WTC11 (cell line): ENCODE measurements at regions not wholly inside any gene's neighbourhood (a gene's known extent, or its start where the extent isn't known, plus 50 kb on each side); places are given as distances from the start of the nearest gene placed in this dataset.

Source experiments
- ATAC-seq: fragments of 200-7000 bp; cut with Tn5 transposase; 2 replicates; pipeline ENCODE4 v1.10.0; 2021; ENCODE audit warnings: mild to moderate bottlenecking, moderate library complexity
- CTCF ChIA-PET: fragments of 300-600 bp; sonication (Branson Sonifier 250); formaldehyde crosslinking; loops from one replicate; lab custom pipeline; 2021; ENCODE audit warnings: antibody characterized with exemption; lab: Charles Lee
- POLR2A ChIA-PET: fragments of 350-600 bp; sonication (Branson Sonifier 250); formaldehyde crosslinking; loops from one replicate; lab custom pipeline; 2021; ENCODE audit warnings: antibody characterized with exemption; lab: Charles Lee
- DNase-seq: peaks from one replicate; pipeline ENCODE4 v3.0.0; 2021; ENCODE audit warnings: low spot score
- H3K27ac Mint-ChIP-seq: 2 replicates; pipeline ENCODE4 v1.8.0; 2021; ENCODE audit warnings: mixed read lengths
- H3K27me3 Mint-ChIP-seq: 2 replicates; pipeline ENCODE4 v1.8.0; 2021; ENCODE audit warnings: low read depth, mild to moderate bottlenecking, moderate library complexity, mixed read lengths
- H3K36me3 Mint-ChIP-seq: 2 replicates; pipeline ENCODE4 v1.8.0; 2021; ENCODE audit warnings: mixed read lengths
- H3K4me1 Mint-ChIP-seq: 2 replicates; pipeline ENCODE4 v1.8.0; 2022; ENCODE audit warnings: mixed read lengths
- H3K4me3 Mint-ChIP-seq: 2 replicates; pipeline ENCODE4 v1.8.0; 2021; ENCODE audit warnings: mild to moderate bottlenecking, moderate library complexity, mixed read lengths
- H3K9me3 Mint-ChIP-seq: 2 replicates; pipeline ENCODE4 v1.8.0; 2021; ENCODE audit warnings: mixed read lengths
- AR ChIP-seq: fragments of 250-450 bp; sonication (Bioruptor Pico); IDR thresholded peaks from 2 replicates; pipeline ENCODE4 v1.9.0; 2021; ENCODE audit warnings: mild to moderate bottlenecking
- CDX4 ChIP-seq: fragments of 250-450 bp; sonication (Bioruptor Pico); IDR thresholded peaks from 2 replicates; pipeline ENCODE4 v1.9.0; 2021; ENCODE audit warnings: moderate library complexity, mild to moderate bottlenecking, inconsistent platforms, borderline replicate concordance
- CREM ChIP-seq: sonication (generic); formaldehyde crosslinking; IDR thresholded peaks from 2 replicates; pipeline ENCODE4 v1.8.1; 2022; ENCODE audit warnings: mild to moderate bottlenecking, missing genetic modification reagents, moderate library complexity
- E2F1 ChIP-seq: sonication (generic); formaldehyde crosslinking; IDR thresholded peaks from 2 replicates; pipeline ENCODE4 v1.8.0; 2022; ENCODE audit warnings: mild to moderate bottlenecking, missing genetic modification reagents
- GABPB1 ChIP-seq: sonication (generic); formaldehyde crosslinking; IDR thresholded peaks from 2 replicates; pipeline ENCODE4 v1.8.1; 2023; ENCODE audit warnings: mild to moderate bottlenecking, missing genetic modification reagents
- IRF1 ChIP-seq: sonication (generic); formaldehyde crosslinking; IDR thresholded peaks from 2 replicates; pipeline ENCODE4 v1.8.0; 2023; ENCODE audit warnings: missing genetic modification reagents
- IRF2 ChIP-seq: sonication (generic); formaldehyde crosslinking; IDR thresholded peaks from 2 replicates; pipeline ENCODE4 v1.8.0; 2022; ENCODE audit warnings: low read depth, missing genetic modification reagents, borderline replicate concordance
- JAZF1 ChIP-seq: fragments of 250-450 bp; sonication (Bioruptor Pico); IDR thresholded peaks from 2 replicates; pipeline ENCODE4 v1.9.0; 2021; ENCODE audit warnings: moderate library complexity, mild to moderate bottlenecking, inconsistent platforms
- JUN ChIP-seq: sonication (generic); formaldehyde crosslinking; IDR thresholded peaks from 2 replicates; pipeline ENCODE4 v1.8.0; 2023; ENCODE audit warnings: mild to moderate bottlenecking, missing genetic modification reagents
- MLX ChIP-seq: sonication (generic); formaldehyde crosslinking; IDR thresholded peaks from 2 replicates; pipeline ENCODE4 v1.8.1; 2023; ENCODE audit warnings: mild to moderate bottlenecking, missing genetic modification reagents, moderate library complexity
- MXD4 ChIP-seq: fragments of 250-450 bp; sonication (Bioruptor Pico); IDR thresholded peaks from 2 replicates; pipeline ENCODE4 v1.8.0; 2021; ENCODE audit warnings: mild to moderate bottlenecking, moderate library complexity, borderline replicate concordance
- NFATC4 ChIP-seq: fragments of 250-450 bp; sonication (Bioruptor Pico); IDR thresholded peaks from 2 replicates; pipeline ENCODE4 v1.9.0; 2021; ENCODE audit warnings: mild to moderate bottlenecking
- PRDM15 ChIP-seq: sonication (generic); formaldehyde crosslinking; IDR thresholded peaks from 2 replicates; pipeline ENCODE4 v1.8.0; 2022; ENCODE audit warnings: missing genetic modification reagents
- TP53 ChIP-seq: sonication (generic); formaldehyde crosslinking; IDR thresholded peaks from 2 replicates; pipeline ENCODE4 v1.8.1; 2023; ENCODE audit warnings: mild to moderate bottlenecking, missing genetic modification reagents
- ZBTB43 ChIP-seq: sonication (generic); formaldehyde crosslinking; IDR thresholded peaks from 2 replicates; pipeline ENCODE4 v1.8.1; 2023; ENCODE audit warnings: mild to moderate bottlenecking, missing genetic modification reagents
- ZNF121 ChIP-seq: sonication (generic); formaldehyde crosslinking; IDR thresholded peaks from 2 replicates; pipeline ENCODE4 v1.8.0; 2023; ENCODE audit warnings: missing genetic modification reagents
- ZNF263 ChIP-seq: sonication (generic); formaldehyde crosslinking; IDR thresholded peaks from 2 replicates; pipeline ENCODE4 v1.8.1; 2022; ENCODE audit warnings: low read depth, mild to moderate bottlenecking, moderate library complexity, missing genetic modification reagents
- ZNF416 ChIP-seq: fragments of 250-450 bp; sonication (Bioruptor Pico); IDR thresholded peaks from 2 replicates; pipeline ENCODE4 v1.9.0; 2021; ENCODE audit warnings: mild to moderate bottlenecking, inconsistent platforms
- ZNF423 ChIP-seq: fragments of 250-450 bp; sonication (Bioruptor Pico); IDR thresholded peaks from 2 replicates; pipeline ENCODE4 v2.1.2; 2022; ENCODE audit warnings: mild to moderate bottlenecking, moderate library complexity

- TF ChIP-seq E2F1 (CRISPR knock-in tag) (no peak), ZNF423 (CRISPR knock-in tag) (no peak), MXD4 (no peak), ZNF263 (CRISPR knock-in tag) (no peak), IRF2 (CRISPR knock-in tag) (no peak)
These were observed 290.0 kb upstream of the SEMA3A start (continued) for GRCh38 chr7:84484502-84485079.

GRCh38 chr7:84482476-84482875 lies 287.9 kb upstream of the SEMA3A start:
- TF ChIP-seq ZNF423 (CRISPR knock-in tag): no peak
- TF ChIP-seq JUN (CRISPR knock-in tag): no peak
- TF ChIP-seq GABPB1 (CRISPR knock-in tag): no peak
- TF ChIP-seq CREM (CRISPR knock-in tag): no peak
- Mint-ChIP-seq H3K4me3 (no peak overlapping the region), H3K27me3 (peaks cover 37% of the 10 kb centered on the region), H3K27ac (no peak overlapping the region), H3K36me3 (no peaks in the 10 kb centered on the region), H3K9me3 (no peaks in the 10 kb centered on the region), H3K4me1 (peaks cover 28% of the 10 kb centered on the region)
- ATAC-seq (no peak), DNase-seq (no peak)
- CTCF ChIA-PET: no interaction called here
- POLR2A ChIA-PET: interaction anchor here (0.6 kb wide), 1 partner anchor 669 kb away, joined by 3 read pairs; no protein-coding TSS in a partner anchor

GRCh38 chr7:84479059-84479458 lies 284.5 kb upstream of the SEMA3A start:
- ChIA-PET CTCF (no interaction called here), POLR2A (no interaction called here)
- Mint-ChIP-seq H3K27me3 (peaks cover 43% of the 10 kb centered on the region), H3K4me3 (no peak overlapping the region), H3K27ac (no peak overlapping the region), H3K9me3 (no peaks in the 10 kb centered on the region), H3K4me1 (peaks cover 26% of the 10 kb centered on the region), H3K36me3 (no peaks in the 10 kb centered on the region)
- ATAC-seq (no peak), DNase-seq (no peak)
- TF ChIP-seq ZNF121 (CRISPR knock-in tag): no peak
- TF ChIP-seq AR (CRISPR knock-in tag): no peak
- no peak for TF ChIP-seq JUN (CRISPR knock-in tag)
- no peak for TF ChIP-seq MLX (CRISPR knock-in tag)

- peaks cover 43% of the 10 kb centered on the region for H3K27me3 Mint-ChIP-seq
- no peak overlapping the region for H3K4me3 Mint-ChIP-seq
- DNase-seq: no peak
- ATAC-seq: no peak
- CTCF ChIA-PET: no interaction called here
- POLR2A ChIA-PET: no interaction called here
- H3K9me3 Mint-ChIP-seq: no peaks in the 10 kb centered on the region
- H3K36me3 Mint-ChIP-seq: no peaks in the 10 kb centered on the region
- no peak overlapping the region for H3K27ac Mint-ChIP-seq
- H3K4me1 Mint-ChIP-seq: peaks cover 26% of the 10 kb centered on the region
- TF ChIP-seq TP53 (CRISPR knock-in tag): no peak
- no peak for TF ChIP-seq NFATC4
- TF ChIP-seq JAZF1: no peak
- no peak for TF ChIP-seq ZBTB43 (CRISPR knock-in tag)
- TF ChIP-seq ZNF416 (CRISPR knock-in tag): no peak
- no peak for TF ChIP-seq IRF1
- no peak for TF ChIP-seq PRDM15 (CRISPR knock-in tag)
- TF ChIP-seq CDX4 (CRISPR knock-in tag): no peak
These were observed 283.3 kb upstream of the SEMA3A start for GRCh38 chr7:84477786-84478478.
